IPS-18a (cell line): ENCODE measurements at regions not wholly inside any gene's neighbourhood (a gene's known extent, or its start where the extent isn't known, plus 50 kb on each side); places are given as distances from the start of the nearest gene placed in this dataset.
"Not testable (repeated sequence)": the region's sequence is repeated elsewhere in the genome, so short reads cannot be mapped to it uniquely, and the experiment has no call there.

Experiments
- H3K27ac ChIP-seq: one replicate; pipeline ENCODE4 v1.5.1; 2013; ENCODE audit warnings: low read length
- H3K27me3 ChIP-seq: one replicate; pipeline ENCODE4 v1.6.1; 2013; ENCODE audit warnings: mild to moderate bottlenecking, low read length; ENCODE audit not compliant: control insufficient read depth, insufficient read depth
- H3K36me3 ChIP-seq: one replicate; pipeline ENCODE4 v1.6.1; 2013; ENCODE audit warnings: low read depth, low read length; ENCODE audit not compliant: control insufficient read depth
- H3K4me1 ChIP-seq: one replicate; pipeline ENCODE4 v1.6.1; 2013; ENCODE audit warnings: low read depth, low read length; ENCODE audit not compliant: control insufficient read depth
- H3K4me3 ChIP-seq: one replicate; pipeline ENCODE4 v1.5.1; 2013; ENCODE audit warnings: low read length
- H3K9ac ChIP-seq: one replicate; pipeline ENCODE4 v1.6.1; 2013; ENCODE audit warnings: mild to moderate bottlenecking, low read length, moderate library complexity
- H3K9me3 ChIP-seq: one replicate; pipeline ENCODE4 v1.6.1; 2013; ENCODE audit warnings: low read depth, low read length; ENCODE audit not compliant: control insufficient read depth

DNA sequence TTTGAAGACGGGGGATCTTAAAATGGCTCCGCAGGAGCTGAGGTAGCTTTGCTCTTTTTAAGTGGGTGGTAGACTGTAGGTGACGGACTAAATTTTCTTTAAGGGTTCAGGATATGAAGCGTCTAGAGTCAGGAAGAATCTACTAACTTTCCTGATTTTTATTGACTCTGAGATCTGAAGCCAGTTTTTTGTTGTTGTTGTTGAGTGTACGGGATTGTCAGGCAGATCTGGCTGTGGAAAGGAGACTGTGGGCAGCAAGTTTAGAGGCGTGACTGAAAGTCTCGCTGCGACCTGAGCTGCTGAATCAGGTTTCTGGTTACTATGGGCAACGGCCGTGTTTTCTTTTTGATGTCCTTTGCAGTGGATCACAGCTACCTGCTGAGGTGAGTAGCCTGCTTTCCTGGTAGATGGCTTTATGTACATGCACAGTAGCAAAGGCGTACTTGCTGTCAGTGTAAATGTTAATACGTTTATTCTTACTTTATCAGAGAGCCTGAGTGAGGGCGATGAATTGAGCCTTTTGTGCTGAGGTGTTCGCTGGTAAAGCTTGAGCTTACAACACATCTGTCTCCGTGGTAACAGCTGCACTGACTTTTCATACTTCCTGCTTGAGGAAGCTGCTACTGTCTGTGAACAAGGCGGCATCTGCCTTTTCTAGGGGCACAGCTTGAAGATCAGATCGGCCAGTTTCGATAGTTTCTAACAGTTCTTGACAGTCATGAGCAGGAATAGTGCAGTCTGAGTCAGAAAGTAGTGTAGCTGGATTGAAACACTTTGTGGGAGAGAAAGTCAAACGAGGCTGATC is 193.7 kb downstream of the OTOP1 start:
- H3K4me3 ChIP-seq, result not testable (repeated sequence)

DNA sequence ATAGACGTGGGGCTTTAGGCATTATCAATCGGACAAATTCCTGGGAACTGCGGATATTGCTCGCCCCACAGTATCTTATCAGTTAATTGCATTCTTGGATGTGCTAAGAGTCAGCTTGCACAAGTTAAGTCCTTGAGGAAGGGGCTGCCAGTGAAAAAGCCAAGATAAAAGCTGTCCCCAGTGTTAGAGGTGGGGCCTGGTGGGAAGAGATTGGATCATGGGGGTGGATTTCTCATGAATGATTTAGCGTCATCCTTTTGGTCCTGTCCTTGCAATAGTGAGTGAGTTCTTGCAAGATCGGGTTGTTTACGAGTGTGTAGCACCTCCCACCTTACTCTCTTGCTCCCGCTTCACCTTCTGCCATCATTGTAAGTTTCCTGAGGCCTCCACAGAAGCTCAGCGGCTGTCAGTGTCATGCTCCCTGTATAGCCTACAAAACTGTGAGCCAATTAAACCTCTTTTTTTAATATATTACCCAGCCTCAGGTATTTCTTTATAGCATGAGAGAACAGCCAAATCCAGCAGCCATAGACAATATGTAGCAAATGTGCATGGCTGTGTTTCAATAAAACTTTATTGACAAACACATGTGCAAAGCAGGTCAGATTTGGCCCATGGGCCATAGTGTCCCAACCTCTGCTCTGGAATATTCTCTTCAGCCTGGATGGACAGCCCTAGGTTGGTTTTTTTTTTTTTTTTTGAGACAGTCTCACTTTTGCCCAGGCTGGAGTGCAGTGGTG is 189.2 kb downstream of the OTOP1 start:
- H3K27ac ChIP-seq, H3K9ac ChIP-seq, H3K4me3 ChIP-seq, H3K4me1 ChIP-seq, H3K9me3 ChIP-seq, H3K36me3 ChIP-seq, H3K27me3 ChIP-seq: not testable (repeated sequence)

More for the DNA sequence above, 193.7 kb downstream of the OTOP1 start:
- H3K27me3 ChIP-seq, H3K9me3 ChIP-seq, H3K27ac ChIP-seq, H3K36me3 ChIP-seq, H3K9ac ChIP-seq, H3K4me1 ChIP-seq: not testable (repeated sequence)

DNA sequence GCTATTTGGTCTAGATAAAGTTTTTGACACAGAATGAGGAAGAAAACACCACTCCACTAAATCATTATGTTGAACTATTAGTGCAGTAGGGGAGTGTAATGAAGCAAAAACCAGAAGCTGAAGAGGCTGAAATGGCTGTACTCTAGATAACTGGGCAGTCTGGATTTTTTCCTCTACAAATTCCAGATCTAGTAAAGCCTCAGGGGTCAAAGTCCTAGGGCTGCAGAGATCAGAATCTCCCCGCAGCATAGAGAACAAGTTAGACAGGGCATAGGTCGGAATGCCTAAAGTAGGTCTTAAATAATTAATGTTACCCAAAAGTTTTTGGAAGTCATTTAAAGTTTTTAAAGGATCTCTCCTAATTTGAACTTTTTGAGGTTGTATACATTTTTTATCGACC is 180.9 kb downstream of the OTOP1 start:
- peak overlapping the region; percentile 87 for H3K9ac ChIP-seq
- H3K4me3 ChIP-seq, result peak overlapping the region; percentile 83
- H3K4me1 ChIP-seq, H3K9me3 ChIP-seq, H3K27me3 ChIP-seq: not testable (repeated sequence)
- H3K27ac ChIP-seq, result peak overlapping the region; percentile 31
- peaks cover 29% of the 10 kb centered on the region for H3K36me3 ChIP-seq

DNA sequence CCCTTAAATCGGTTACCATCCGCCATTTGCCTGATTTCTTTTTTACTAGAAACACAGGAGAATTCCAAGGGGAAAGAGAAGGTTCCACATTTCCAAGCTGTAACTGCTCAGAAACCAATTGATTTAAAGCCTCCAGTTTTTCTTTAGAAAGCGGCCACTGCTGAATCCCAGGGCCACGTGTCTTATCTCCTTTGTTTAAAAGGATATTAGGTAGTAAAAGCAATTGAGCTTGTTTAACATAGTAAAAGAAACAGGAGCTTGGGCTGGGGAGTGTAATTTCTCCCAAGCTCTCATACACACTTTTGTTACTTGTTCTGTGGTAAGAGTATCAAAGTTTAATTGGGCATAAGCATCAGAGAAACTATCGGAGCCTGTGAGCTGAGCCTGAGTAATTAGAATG is 180.0 kb downstream of the OTOP1 start:
- not testable (repeated sequence) for H3K27me3 ChIP-seq, H3K9me3 ChIP-seq, H3K4me1 ChIP-seq
- Histone ChIP-seq H3K4me3 (peak overlapping the region; percentile 83), H3K27ac (peak overlapping the region; percentile 87), H3K36me3 (peaks cover 29% of the 10 kb centered on the region), H3K9ac (peak overlapping the region; percentile 87)

DNA sequence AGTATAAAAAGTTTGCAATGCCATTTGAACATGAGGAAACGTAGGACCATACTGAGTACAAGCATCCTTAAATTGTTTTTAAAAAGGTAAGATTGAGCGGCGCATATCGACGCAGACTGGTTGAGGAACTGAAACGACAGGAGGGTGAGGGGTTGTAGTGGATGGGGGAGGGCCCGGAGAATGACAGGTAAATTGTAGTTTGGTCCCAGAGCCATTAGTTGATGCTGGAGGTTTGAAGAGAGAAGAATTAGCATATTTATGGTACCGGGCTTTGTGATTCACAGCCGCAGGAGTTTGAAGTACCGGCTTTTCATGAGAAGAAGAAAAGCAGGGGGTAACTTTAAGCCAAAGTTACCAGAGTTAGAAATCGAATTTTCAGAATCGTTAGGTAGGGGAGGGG is 179.5 kb downstream of the OTOP1 start:
- not testable (repeated sequence) for H3K9me3 ChIP-seq, H3K4me1 ChIP-seq, H3K27me3 ChIP-seq
- Histone ChIP-seq H3K4me3 (peak overlapping the region; percentile 83), H3K27ac (peak overlapping the region; percentile 87), H3K36me3 (peaks cover 27% of the 10 kb centered on the region), H3K9ac (peak overlapping the region; percentile 87)

DNA sequence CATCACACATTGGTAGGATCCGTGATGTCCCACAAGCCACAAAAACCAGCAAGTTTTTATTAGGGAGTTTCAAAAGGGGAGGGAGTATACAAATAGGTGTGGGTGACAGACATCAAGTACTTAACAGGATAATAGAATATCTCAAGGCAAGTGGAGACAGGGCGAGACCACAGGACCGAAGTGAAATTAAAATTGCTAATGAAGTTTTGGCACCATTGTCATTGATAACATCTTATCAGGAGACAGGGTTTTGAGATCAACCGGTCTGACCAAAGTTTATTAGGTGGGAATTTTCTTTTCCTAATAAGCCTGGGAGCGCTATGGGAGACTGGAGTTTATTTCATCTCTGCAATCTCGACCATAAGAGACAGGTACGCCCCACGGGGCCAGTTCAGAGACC is 178.5 kb downstream of the OTOP1 start:
- not testable (repeated sequence) for H3K4me1 ChIP-seq, H3K27me3 ChIP-seq, H3K27ac ChIP-seq, H3K9me3 ChIP-seq
- Histone ChIP-seq H3K9ac (peak overlapping the region; percentile 87), H3K36me3 (peaks cover 17% of the 10 kb centered on the region), H3K4me3 (peak overlapping the region; percentile 83)

DNA sequence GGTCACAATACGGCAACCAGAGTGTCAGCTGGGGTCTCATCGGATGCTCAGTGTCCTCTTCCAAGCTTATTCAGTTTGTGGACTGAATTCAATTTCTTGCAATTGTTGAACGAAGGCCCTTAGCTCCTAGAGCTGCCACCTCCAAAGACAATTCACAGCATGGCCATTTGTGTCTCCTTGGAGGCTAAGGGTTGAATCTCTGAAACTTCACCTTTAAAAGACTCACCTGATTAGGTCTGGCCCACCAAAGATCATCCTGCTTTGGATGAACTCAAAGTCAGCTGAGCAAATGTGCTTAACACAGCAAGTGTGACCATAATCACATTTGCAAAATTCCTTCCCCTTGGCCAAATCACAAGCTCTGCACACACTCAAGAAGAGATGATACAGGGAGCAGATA is 175.9 kb downstream of the OTOP1 start:
- not testable (repeated sequence) for H3K27me3 ChIP-seq, H3K4me1 ChIP-seq, H3K9ac ChIP-seq, H3K36me3 ChIP-seq, H3K9me3 ChIP-seq, H3K4me3 ChIP-seq, H3K27ac ChIP-seq

DNA sequence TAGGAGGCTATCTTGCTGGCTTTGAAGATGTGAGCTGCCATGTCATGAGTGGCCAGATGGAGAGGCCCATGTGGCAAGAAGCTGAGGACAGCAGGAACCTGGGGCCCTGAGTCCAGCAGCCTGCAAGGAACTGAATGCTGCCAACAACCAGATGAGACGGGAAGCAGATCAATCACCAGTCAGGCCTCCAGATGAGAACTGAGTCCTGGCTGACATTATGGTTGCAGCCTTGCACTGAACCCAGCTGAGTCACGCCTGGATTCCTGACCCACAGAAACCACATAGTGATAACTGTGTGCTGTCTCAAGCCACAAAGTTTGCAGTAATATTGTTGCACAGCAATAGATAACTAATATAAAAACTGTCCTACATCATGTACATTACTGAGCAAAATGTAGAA is 173.8 kb downstream of the OTOP1 start:
- not testable (repeated sequence) for H3K9ac ChIP-seq, H3K4me1 ChIP-seq, H3K27me3 ChIP-seq, H3K36me3 ChIP-seq, H3K9me3 ChIP-seq, H3K4me3 ChIP-seq, H3K27ac ChIP-seq

DNA sequence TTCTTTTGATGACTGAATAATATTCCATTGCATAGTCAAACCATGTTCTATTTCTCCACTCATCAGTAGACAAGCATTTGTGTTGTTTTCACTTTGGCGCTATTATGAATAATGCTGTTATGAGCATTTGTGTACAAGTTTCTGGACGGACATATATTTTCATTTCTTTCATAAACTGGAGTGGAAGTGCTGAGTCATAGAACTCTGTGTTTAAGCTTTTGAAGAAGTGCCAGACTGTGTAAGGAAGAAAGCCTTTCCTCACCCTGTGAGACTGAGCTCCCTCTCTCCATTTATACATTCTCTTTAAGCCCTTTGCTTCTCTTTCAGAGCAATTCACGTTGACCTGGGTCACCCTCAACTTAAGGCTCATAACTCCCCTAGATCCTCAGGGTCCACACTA is 169.5 kb downstream of the OTOP1 start:
- H3K4me3 ChIP-seq, result not testable (repeated sequence)

DNA sequence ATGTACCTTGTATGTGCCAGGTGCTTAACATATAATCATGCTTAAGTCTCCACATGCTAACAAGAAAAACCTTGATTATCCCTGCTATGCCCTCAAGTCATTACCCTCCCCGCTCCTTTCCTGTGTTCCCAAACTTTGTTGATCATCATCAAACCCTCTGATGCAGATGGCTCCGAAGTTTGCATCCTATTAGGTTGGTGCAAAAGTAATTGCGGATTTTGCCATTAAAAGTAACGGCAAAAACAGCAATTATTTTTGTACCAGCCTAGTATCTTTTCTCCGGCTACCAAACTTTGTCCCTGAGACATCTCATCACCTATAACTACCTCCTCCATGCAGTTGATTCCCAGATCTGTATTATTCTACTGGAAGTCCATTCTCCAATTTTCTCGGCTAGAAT is 142.6 kb downstream of the OTOP1 start:
- not testable (repeated sequence) for H3K4me1 ChIP-seq, H3K4me3 ChIP-seq, H3K27me3 ChIP-seq, H3K27ac ChIP-seq, H3K9ac ChIP-seq, H3K9me3 ChIP-seq, H3K36me3 ChIP-seq

More for the DNA sequence above, 169.5 kb downstream of the OTOP1 start:
- not testable (repeated sequence) for H3K36me3 ChIP-seq, H3K27me3 ChIP-seq, H3K4me1 ChIP-seq, H3K9me3 ChIP-seq, H3K9ac ChIP-seq, H3K27ac ChIP-seq

DNA sequence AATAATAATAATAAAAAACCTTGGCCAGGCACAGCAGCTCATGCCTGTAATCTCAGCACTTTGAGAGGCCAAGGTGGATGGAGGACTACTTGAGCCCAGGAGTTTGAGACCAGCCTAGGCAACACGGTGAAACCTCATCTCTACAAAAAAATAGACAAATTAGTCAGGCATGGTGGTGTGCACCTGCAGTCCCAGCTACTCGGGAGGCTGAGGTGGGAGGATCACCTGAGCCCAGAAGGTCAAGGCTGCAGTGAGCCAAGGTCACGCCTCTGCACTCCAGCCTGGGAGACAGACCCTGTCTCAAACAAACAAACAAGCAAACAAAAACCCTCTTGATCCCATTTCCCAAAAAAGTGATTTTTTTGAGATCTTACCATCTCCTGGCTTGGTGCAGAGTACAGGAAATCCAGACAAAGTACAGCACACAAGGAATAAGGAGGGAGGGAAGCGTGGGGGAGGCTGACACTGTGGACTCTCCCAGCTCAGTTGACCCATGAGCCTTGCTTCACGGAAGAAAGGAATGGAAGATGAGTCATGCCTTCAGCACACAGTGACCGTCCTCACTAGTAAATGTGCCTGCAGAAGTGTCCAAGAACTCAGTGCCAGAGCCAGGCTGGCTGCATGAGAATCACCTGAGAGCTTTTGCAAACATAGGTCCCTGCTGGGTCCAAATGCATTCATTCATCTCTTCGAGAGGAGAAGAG is 136.9 kb downstream of the OTOP1 start:
- H3K9me3 ChIP-seq, H3K9ac ChIP-seq, H3K4me3 ChIP-seq, H3K36me3 ChIP-seq, H3K4me1 ChIP-seq, H3K27ac ChIP-seq, H3K27me3 ChIP-seq: not testable (repeated sequence)
